GM23338 (cell line): ENCODE measurements at regions not wholly inside any gene's neighbourhood (a gene's known extent, or its start where the extent isn't known, plus 50 kb on each side); places are given as distances from the start of the nearest gene placed in this dataset.

Experiments
- ATAC-seq: fragments of 200-7000 bp; cut with Tn5 transposase; 3 replicates; pipeline ENCODE4 v1.9.1; 2020
- DNase-seq: peaks from one replicate; pipeline ENCODE4 v3.0.0-alpha.2; 2015; ENCODE audit warnings: low spot score
- H2AFZ ChIP-seq: fragments of 200-600 bp; sonication (generic); 2 replicates; pipeline ENCODE4 v1.8.0; 2016; ENCODE audit warnings: antibody characterized with exemption, mild to moderate bottlenecking, moderate library complexity
- H3F3A ChIP-seq: fragments of 200-600 bp; sonication (generic); replicated peaks from 2 replicates; pipeline ENCODE4 v1.8.0; 2017; ENCODE audit warnings: antibody characterized with exemption, mixed run types, low read depth
- H3K27ac ChIP-seq: fragments of 200-600 bp; sonication (generic); 2 replicates; pipeline ENCODE4 v1.6.1; 2016; ENCODE audit warnings: low read depth
- H3K27me3 ChIP-seq: fragments of 200-600 bp; sonication (generic); 2 replicates; pipeline ENCODE4 v1.8.0; 2016; ENCODE audit warnings: mild to moderate bottlenecking, mixed run types, moderate library complexity; ENCODE audit not compliant: insufficient read depth
- H3K36me3 ChIP-seq: fragments of 200-600 bp; sonication (generic); 2 replicates; pipeline ENCODE4 v1.8.0; 2016; ENCODE audit warnings: mild to moderate bottlenecking; ENCODE audit not compliant: insufficient read depth
- H3K4me1 ChIP-seq: fragments of 200-600 bp; sonication (generic); 2 replicates; pipeline ENCODE4 v1.8.0; 2016; ENCODE audit warnings: mild to moderate bottlenecking, moderate library complexity; ENCODE audit not compliant: insufficient read depth
- H3K4me2 ChIP-seq: fragments of 200-600 bp; sonication (generic); 2 replicates; pipeline ENCODE4 v1.7.1; 2017; ENCODE audit warnings: mixed run types
- H3K4me3 ChIP-seq: fragments of 200-600 bp; sonication (generic); 2 replicates; pipeline ENCODE4 v1.6.1; 2016; ENCODE audit warnings: mixed run types
- H3K79me2 ChIP-seq: fragments of 200-600 bp; sonication (generic); replicated peaks from 2 replicates; pipeline ENCODE4 v1.8.0; 2017; ENCODE audit warnings: mild to moderate bottlenecking; ENCODE audit not compliant: insufficient read depth
- H3K9me2 ChIP-seq: fragments of 200-600 bp; sonication (generic); 2 replicates; pipeline ENCODE4 v1.8.0; 2017; ENCODE audit not compliant: insufficient read depth
- H4K20me1 ChIP-seq: fragments of 200-600 bp; sonication (generic); replicated peaks from 2 replicates; pipeline ENCODE4 v1.8.0; 2017; ENCODE audit warnings: mild to moderate bottlenecking; ENCODE audit not compliant: insufficient read depth
- H3K27ac Mint-ChIP-seq: 2 replicates; pipeline ENCODE4 v1.8.0; 2020; ENCODE audit warnings: inconsistent platforms, mild to moderate bottlenecking, moderate library complexity, mixed read lengths
- H3K27me3 Mint-ChIP-seq: 3 replicates; pipeline ENCODE4 v1.8.0; 2022; ENCODE audit warnings: low read depth, mild to moderate bottlenecking, moderate library complexity, mixed read lengths, inconsistent platforms; ENCODE audit not compliant: insufficient read depth, poor library complexity
- H3K36me3 Mint-ChIP-seq: 3 replicates; pipeline ENCODE4 v1.8.0; 2021; ENCODE audit warnings: low read depth, mild to moderate bottlenecking, inconsistent platforms, moderate library complexity, mixed read lengths
- H3K4me1 Mint-ChIP-seq: 3 replicates; pipeline ENCODE4 v1.8.0; 2020; ENCODE audit warnings: mild to moderate bottlenecking, inconsistent platforms, mixed read lengths
- H3K4me3 Mint-ChIP-seq: 3 replicates; pipeline ENCODE4 v1.8.0; 2021; ENCODE audit warnings: moderate library complexity, mild to moderate bottlenecking, inconsistent platforms, mixed read lengths
- H3K9me3 Mint-ChIP-seq: 3 replicates; pipeline ENCODE4 v1.8.0; 2020; ENCODE audit warnings: moderate library complexity, mild to moderate bottlenecking, inconsistent platforms, mixed read lengths
- CREB1 ChIP-seq: fragments of 250-450 bp; sonication (Bioruptor Pico); IDR thresholded peaks from 2 replicates; pipeline ENCODE4 v1.5.0; 2020; ENCODE audit warnings: low read depth, mild to moderate bottlenecking, moderate library complexity
- EZH2 ChIP-seq: fragments of 200-600 bp; sonication (generic); IDR thresholded peaks from one replicate; pipeline ENCODE4 v1.8.0; 2017; ENCODE audit warnings: antibody characterized with exemption, mild to moderate bottlenecking, low read depth; ENCODE audit not compliant: unreplicated experiment
- EZH2phosphoT487 ChIP-seq: fragments of 200-600 bp; sonication (generic); IDR thresholded peaks from one replicate; pipeline ENCODE4 v1.8.1; 2018; ENCODE audit warnings: antibody characterized with exemption; ENCODE audit not compliant: unreplicated experiment
- NANOG ChIP-seq: IDR thresholded peaks from 2 replicates; pipeline ENCODE4 v1.6.1; 2016; ENCODE audit warnings: antibody characterized with exemption, borderline replicate concordance
- POLR2AphosphoS5 ChIP-seq: IDR thresholded peaks from 2 replicates; pipeline ENCODE4 v1.6.1; 2016; ENCODE audit warnings: antibody characterized with exemption, low read depth
- ZNF114 ChIP-seq: fragments of 250-450 bp; sonication (Bioruptor Pico); IDR thresholded peaks from 2 replicates; pipeline ENCODE4 v1.5.0; 2020; ENCODE audit warnings: mild to moderate bottlenecking, moderate library complexity
- ZNF331 ChIP-seq: fragments of 250-450 bp; sonication (Bioruptor Pico); IDR thresholded peaks from 2 replicates; pipeline ENCODE4 v1.5.0; 2020; ENCODE audit warnings: low read depth, mild to moderate bottlenecking, moderate library complexity
- TF ChIP-seq, protein P1 (sequence below): IDR thresholded peaks from 2 replicates; pipeline ENCODE4 v1.6.1; 2016; ENCODE audit warnings: antibody characterized with exemption
- TF ChIP-seq, protein P2 (sequence below): fragments of 250-450 bp; sonication (Bioruptor Pico); IDR thresholded peaks from 2 replicates; pipeline ENCODE4 v1.5.0; 2020; ENCODE audit warnings: mild to moderate bottlenecking, moderate library complexity
- TF ChIP-seq, protein P3 (sequence below), 2 experiments: fragments of 200-600 bp in 1 of 2; sonication (generic) in 1 of 2; conservative IDR thresholded peaks; 2 replicates each; pipeline versions ENCODE4 v1.5.1 to v1.6.1; 2016 to 2017; ENCODE audit warnings: antibody characterized with exemption in 2 of 2, low read depth in 2 of 2, mild to moderate bottlenecking in 2 of 2, moderate library complexity in 1 of 2

DNA sequence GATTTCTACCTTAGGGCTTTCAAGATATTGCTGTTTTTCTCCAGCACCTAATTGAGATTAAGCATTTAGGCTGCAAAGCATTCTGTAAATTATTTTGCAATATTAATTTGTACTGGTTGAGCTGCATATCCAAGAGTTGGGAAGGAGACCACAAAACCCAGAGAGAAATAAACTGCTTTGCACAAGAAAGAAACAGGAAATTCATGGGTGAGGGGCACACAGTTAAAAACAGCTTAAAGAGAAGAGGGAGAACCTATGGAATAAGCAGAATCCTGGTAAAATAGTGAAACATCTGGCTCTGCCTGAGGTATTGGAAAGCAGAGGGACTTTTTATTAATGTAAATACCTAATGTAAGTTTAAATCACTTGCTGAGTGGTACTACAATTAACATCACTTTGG, 243.0 kb downstream of the TMEM167A start:
- peaks cover 27% of the 10 kb centered on the region for H3K4me1 ChIP-seq
- no peak overlapping the region for H2AFZ ChIP-seq
- Mint-ChIP-seq H3K9me3 (peaks cover 37% of the 10 kb centered on the region), H3K4me1 (peaks cover 25% of the 10 kb centered on the region), H3K4me3 (no peak overlapping the region), H3K27ac (peak overlapping the region; percentile 86), H3K36me3 (peaks cover 37% of the 10 kb centered on the region), H3K27me3 (no peaks in the 10 kb centered on the region)
- H3F3A ChIP-seq: no peaks in the 10 kb centered on the region
- ATAC-seq (no peak), DNase-seq (no peak)
- H3K27me3 ChIP-seq: no peaks in the 10 kb centered on the region
- no peaks in the 10 kb centered on the region; the same call in 1 of the 2 replicates for H3K9me2 ChIP-seq
- TF ChIP-seq ZNF114 (CRISPR knock-in tag) (no peak), EZH2 (no peak), EZH2phosphoT487 (no peak), ZNF331 (CRISPR knock-in tag) (no peak)
- peaks cover 16% of the 10 kb centered on the region; the same call in 1 of the 2 replicates for H3K36me3 ChIP-seq
- no peaks in the 10 kb centered on the region for H3K79me2 ChIP-seq
- H3K27ac ChIP-seq: no peak overlapping the region; the same call in none of the 2 replicates
- H3K4me3 ChIP-seq: no peak overlapping the region; the same call in 1 of the 2 replicates
- no peaks in the 10 kb centered on the region for H4K20me1 ChIP-seq
- H3K4me2 ChIP-seq: peak overlapping the region; percentile 64

DNA sequence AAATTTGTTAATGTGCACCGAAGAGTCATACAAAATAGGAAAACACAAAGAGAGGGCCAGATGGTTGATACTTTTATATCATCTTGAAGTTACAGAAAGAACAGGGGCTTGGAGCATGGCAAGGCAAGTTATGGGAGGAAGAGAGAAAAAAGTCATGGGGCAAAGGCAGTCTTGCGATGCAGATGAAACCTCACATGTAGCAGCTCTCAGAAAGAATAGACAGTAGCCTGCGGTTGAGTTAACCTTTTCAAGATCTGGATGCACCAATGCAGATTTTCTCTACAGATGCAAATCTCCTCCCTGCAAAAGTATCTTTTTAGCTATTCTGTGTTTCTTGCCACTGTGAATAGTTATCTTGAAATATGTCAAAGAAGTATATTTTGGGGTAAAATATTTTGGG, 243.9 kb downstream of the TMEM167A start:
- peaks cover 21% of the 10 kb centered on the region for H3K4me1 ChIP-seq
- Mint-ChIP-seq H3K4me1 (peaks cover 25% of the 10 kb centered on the region), H3K9me3 (peaks cover 37% of the 10 kb centered on the region), H3K27ac (peak overlapping the region; percentile 35), H3K27me3 (no peaks in the 10 kb centered on the region), H3K36me3 (peaks cover 37% of the 10 kb centered on the region), H3K4me3 (no peak overlapping the region)
- no peaks in the 10 kb centered on the region for H4K20me1 ChIP-seq
- ATAC-seq: no peak
- TF ChIP-seq CREB1 (no peak), EZH2 (no peak), POLR2AphosphoS5 (no peak), NANOG (no peak)
- TF ChIP-seq, protein P1, sequence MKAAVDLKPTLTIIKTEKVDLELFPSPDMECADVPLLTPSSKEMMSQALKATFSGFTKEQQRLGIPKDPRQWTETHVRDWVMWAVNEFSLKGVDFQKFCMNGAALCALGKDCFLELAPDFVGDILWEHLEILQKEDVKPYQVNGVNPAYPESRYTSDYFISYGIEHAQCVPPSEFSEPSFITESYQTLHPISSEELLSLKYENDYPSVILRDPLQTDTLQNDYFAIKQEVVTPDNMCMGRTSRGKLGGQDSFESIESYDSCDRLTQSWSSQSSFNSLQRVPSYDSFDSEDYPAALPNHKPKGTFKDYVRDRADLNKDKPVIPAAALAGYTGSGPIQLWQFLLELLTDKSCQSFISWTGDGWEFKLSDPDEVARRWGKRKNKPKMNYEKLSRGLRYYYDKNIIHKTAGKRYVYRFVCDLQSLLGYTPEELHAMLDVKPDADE: no peak
- TF ChIP-seq, protein P2, sequence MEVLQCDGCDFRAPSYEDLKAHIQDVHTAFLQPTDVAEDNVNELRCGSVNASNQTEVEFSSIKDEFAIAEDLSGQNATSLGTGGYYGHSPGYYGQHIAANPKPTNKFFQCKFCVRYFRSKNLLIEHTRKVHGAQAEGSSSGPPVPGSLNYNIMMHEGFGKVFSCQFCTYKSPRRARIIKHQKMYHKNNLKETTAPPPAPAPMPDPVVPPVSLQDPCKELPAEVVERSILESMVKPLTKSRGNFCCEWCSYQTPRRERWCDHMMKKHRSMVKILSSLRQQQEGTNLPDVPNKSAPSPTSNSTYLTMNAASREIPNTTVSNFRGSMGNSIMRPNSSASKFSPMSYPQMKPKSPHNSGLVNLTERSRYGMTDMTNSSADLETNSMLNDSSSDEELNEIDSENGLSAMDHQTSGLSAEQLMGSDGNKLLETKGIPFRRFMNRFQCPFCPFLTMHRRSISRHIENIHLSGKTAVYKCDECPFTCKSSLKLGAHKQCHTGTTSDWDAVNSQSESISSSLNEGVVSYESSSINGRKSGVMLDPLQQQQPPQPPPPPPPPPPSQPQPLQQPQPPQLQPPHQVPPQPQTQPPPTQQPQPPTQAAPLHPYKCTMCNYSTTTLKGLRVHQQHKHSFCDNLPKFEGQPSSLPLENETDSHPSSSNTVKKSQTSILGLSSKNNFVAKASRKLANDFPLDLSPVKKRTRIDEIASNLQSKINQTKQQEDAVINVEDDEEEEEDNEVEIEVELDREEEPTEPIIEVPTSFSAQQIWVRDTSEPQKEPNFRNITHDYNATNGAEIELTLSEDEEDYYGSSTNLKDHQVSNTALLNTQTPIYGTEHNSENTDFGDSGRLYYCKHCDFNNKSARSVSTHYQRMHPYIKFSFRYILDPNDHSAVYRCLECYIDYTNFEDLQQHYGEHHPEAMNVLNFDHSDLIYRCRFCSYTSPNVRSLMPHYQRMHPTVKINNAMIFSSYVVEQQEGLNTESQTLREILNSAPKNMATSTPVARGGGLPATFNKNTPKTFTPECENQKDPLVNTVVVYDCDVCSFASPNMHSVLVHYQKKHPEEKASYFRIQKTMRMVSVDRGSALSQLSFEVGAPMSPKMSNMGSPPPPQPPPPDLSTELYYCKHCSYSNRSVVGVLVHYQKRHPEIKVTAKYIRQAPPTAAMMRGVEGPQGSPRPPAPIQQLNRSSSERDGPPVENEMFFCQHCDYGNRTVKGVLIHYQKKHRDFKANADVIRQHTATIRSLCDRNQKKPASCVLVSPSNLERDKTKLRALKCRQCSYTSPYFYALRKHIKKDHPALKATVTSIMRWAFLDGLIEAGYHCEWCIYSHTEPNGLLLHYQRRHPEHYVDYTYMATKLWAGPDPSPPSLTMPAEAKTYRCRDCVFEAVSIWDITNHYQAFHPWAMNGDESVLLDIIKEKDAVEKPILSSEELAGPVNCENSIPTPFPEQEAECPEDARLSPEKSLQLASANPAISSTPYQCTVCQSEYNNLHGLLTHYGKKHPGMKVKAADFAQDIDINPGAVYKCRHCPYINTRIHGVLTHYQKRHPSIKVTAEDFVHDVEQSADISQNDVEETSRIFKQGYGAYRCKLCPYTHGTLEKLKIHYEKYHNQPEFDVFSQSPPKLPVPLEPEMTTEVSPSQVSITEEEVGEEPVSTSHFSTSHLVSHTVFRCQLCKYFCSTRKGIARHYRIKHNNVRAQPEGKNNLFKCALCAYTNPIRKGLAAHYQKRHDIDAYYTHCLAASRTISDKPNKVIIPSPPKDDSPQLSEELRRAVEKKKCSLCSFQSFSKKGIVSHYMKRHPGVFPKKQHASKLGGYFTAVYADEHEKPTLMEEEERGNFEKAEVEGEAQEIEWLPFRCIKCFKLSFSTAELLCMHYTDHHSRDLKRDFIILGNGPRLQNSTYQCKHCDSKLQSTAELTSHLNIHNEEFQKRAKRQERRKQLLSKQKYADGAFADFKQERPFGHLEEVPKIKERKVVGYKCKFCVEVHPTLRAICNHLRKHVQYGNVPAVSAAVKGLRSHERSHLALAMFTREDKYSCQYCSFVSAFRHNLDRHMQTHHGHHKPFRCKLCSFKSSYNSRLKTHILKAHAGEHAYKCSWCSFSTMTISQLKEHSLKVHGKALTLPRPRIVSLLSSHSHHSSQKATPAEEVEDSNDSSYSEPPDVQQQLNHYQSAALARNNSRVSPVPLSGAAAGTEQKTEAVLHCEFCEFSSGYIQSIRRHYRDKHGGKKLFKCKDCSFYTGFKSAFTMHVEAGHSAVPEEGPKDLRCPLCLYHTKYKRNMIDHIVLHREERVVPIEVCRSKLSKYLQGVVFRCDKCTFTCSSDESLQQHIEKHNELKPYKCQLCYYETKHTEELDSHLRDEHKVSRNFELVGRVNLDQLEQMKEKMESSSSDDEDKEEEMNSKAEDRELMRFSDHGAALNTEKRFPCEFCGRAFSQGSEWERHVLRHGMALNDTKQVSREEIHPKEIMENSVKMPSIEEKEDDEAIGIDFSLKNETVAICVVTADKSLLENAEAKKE (CRISPR knock-in tag): no peak
- TF ChIP-seq, protein P3, sequence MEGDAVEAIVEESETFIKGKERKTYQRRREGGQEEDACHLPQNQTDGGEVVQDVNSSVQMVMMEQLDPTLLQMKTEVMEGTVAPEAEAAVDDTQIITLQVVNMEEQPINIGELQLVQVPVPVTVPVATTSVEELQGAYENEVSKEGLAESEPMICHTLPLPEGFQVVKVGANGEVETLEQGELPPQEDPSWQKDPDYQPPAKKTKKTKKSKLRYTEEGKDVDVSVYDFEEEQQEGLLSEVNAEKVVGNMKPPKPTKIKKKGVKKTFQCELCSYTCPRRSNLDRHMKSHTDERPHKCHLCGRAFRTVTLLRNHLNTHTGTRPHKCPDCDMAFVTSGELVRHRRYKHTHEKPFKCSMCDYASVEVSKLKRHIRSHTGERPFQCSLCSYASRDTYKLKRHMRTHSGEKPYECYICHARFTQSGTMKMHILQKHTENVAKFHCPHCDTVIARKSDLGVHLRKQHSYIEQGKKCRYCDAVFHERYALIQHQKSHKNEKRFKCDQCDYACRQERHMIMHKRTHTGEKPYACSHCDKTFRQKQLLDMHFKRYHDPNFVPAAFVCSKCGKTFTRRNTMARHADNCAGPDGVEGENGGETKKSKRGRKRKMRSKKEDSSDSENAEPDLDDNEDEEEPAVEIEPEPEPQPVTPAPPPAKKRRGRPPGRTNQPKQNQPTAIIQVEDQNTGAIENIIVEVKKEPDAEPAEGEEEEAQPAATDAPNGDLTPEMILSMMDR (conservative IDR thresholded peaks at IDR 0.05; ENCODE audit: low read depth in 2 of 2): no peak
- no peaks in the 10 kb centered on the region for H3F3A ChIP-seq
- H3K79me2 ChIP-seq: no peaks in the 10 kb centered on the region
- no peak overlapping the region for H3K4me2 ChIP-seq
- no peaks in the 10 kb centered on the region for H3K27me3 ChIP-seq
- no peak overlapping the region; the same call in 1 of the 2 replicates for H2AFZ ChIP-seq
- H3K36me3 ChIP-seq: peaks cover 16% of the 10 kb centered on the region; the same call in 1 of the 2 replicates
- no peaks in the 10 kb centered on the region; the same call in 1 of the 2 replicates for H3K9me2 ChIP-seq
- no peak overlapping the region for H3K4me3 ChIP-seq
- peak; percentile 20 for DNase-seq
- H3K27ac ChIP-seq: no peak overlapping the region
